Heart left ventricle (tissue), 16 donors: ENCODE measurements at regions not wholly inside any gene's neighbourhood (a gene's known extent, or its start where the extent isn't known, plus 50 kb on each side); places are given as distances from the start of the nearest gene placed in this dataset.

Experiments used
- ATAC-seq, 4 donors: fragments of 200-7000 bp; cut with Tn5 transposase; one replicate each; pipeline ENCODE4 v1.9.1; 2020 to 2022; ENCODE audit warnings: moderate library complexity in 4 of 4, mild to moderate bottlenecking in 3 of 4, moderate number of reproducible peaks in 1 of 4
- DNase-seq, 5 donors: peaks; one replicate each; pipeline ENCODE4 v3.0.0-alpha.2; 2020
- H3K27ac ChIP-seq, 12 donors: fragments of 200-600 bp; sonication (generic) in 4 of 12; one replicate each; pipeline versions ENCODE4 v1.5.0 to v1.8.0; 2016 to 2022; ENCODE audit warnings: mild to moderate bottlenecking in 2 of 12
- H3K27me3 ChIP-seq, 9 donors: fragments of 200-600 bp; sonication (generic) in 2 of 9; one replicate each; pipeline versions ENCODE4 v1.5.1 to v1.8.0; 2016 to 2022; ENCODE audit warnings: mild to moderate bottlenecking in 3 of 9
- H3K36me3 ChIP-seq, 9 donors: fragments of 200-600 bp; sonication (generic) in 2 of 9; one replicate each; pipeline versions ENCODE4 v1.5.0 to v1.8.0; 2018 to 2022; ENCODE audit warnings: mild to moderate bottlenecking in 2 of 9
- H3K4me1 ChIP-seq, 12 donors: fragments of 200-600 bp; sonication (generic) in 4 of 12; one replicate each; pipeline versions ENCODE4 v1.5.0 to v1.8.0; 2016 to 2022; ENCODE audit warnings: mild to moderate bottlenecking in 3 of 12
- H3K4me3 ChIP-seq, 12 donors: fragments of 200-600 bp; sonication (generic) in 4 of 12; one replicate each; pipeline versions ENCODE4 v1.5.0 to v1.8.0; 2017 to 2022; ENCODE audit warnings: mild to moderate bottlenecking in 9 of 12, moderate library complexity in 4 of 12
- H3K9me3 ChIP-seq, 12 donors: fragments of 200-600 bp; sonication (generic) in 4 of 12; one replicate each; pipeline versions ENCODE4 v1.5.0 to v1.8.0; 2016 to 2022; ENCODE audit warnings: mild to moderate bottlenecking in 1 of 12
- POLR2A ChIP-seq, 2 donors: fragments of 450-650 bp; IDR thresholded peaks; one replicate each; pipeline ENCODE4 v1.6.1; 2017; ENCODE audit warnings: antibody characterized with exemption in 2 of 2, mild to moderate bottlenecking in 2 of 2, moderate library complexity in 2 of 2
- WGBS, 4 donors: extraction: QIAGEN DNeasy Blood & Tissue Kit in 2 of 4; methylation state at CpG; one replicate each; pipeline versions ENCODE4 v1.1.5 to v1.1.7; 2013 to 2018; 5-methylcytosine and 5-hydroxymethylcytosine counted together
- intact Hi-C, 10 donors: fragments of 100-400 bp; cut with DNase I; formaldehyde crosslinking; loops; one replicate each; pipeline versions ENCODE4 v1.11.1 to v1.14.2; 2022
- TF ChIP-seq, protein P1 (sequence below), 12 donors: fragments of 200-600 bp; sonication (generic) in 4 of 12; IDR thresholded peaks; one replicate each; pipeline versions ENCODE4 v1.5.0 to v1.8.0; 2018 to 2022; ENCODE audit warnings: antibody characterized with exemption in 12 of 12, mild to moderate bottlenecking in 5 of 12
- donor health status: ischemic (EF 13 %, LVEDD 7.1; RV severe dilation, severe dysfunction).
- donor health status: healthy with polysubstance abuse.
- donor health status: DM: no; HTN: yes; CAD: no.
- donor health status: DM: no; HTN: no; CAD: no.
- donor health status: ischemic (EF 25% LVEDD 6.9; RV normal size, moderate dysfunction).
- donor health status: ischemic (EF 25% LVEDD 5.7; RV mildly dilated, moderate dysfunction).
- donor health status: healthy.
- donor health status: DM: yes; HTN: yes; CAD: no.
- donor health status: ischemic (EF 35%, LVEDD 5.7; RV mildly dilated, moderate dysfunction).
- donor health status: nonischemic (EF 11% LVEDD 7.7; RV severe dilation, severe dysfunction).
- donor health status: DM: yes; HTN: yes; CAD: no.
- donor health status: PGD.
- donor health status: ischemic (EF 29% LVEDD 5.4; RV normal size, mild dysfunction).
- donor health status: nonischemic (EF 23%, LVEDD 6.1; RV moderate dilation, normal function).

DNA sequence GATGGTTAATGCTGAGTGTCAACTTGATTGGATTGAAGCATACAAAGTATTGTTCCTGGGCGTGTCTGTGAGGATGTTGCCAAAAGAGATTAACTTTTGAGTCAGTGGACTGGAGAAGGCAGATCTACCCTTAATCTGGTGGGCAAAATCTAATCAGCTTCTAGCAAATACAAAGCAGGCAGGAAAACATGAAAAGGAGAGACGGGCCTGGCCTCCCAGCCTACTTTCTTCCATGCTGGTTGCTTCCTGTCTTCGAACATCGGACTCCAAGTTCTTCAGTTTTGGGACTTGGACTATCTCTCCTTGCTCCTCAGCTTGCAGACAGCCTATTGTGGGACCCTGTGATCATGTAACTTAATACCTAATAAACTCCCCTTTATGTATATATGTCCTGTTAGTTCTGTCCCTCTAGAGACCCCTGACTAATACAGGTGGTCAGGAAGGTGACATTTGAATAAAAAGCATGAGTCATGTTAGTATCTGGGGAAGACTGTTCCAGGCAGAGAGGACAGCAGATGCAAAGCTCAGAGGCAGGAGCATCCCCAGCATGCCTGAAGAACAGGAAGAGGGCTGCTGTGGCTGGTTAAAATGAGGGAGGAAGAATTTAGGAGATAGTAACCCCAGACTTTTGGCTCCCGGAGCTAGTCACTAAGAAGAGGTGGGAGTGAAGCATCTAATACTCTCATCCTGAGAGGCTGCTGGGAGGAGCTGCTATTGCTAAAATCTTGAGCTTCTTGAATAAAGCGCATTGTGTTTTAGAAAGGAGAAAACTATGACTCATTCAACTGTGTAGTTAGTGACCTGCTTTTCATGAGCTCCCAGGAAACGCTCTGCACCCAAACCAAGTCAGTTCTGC is 207.4 kb upstream of the HES1 start:
- Histone ChIP-seq H3K27me3 (peaks cover 0 to 3% (median 0%) of the 10 kb centered on the region in 9 donors), H3K27ac (no peak overlapping the region), H3K9me3 (peaks cover 0 to 17% (median 9%) of the 10 kb centered on the region in 12 donors), H3K4me3 (no peak overlapping the region), H3K36me3 (no peaks in the 10 kb centered on the region), H3K4me1 (no peaks in the 10 kb centered on the region)
- TF ChIP-seq POLR2A (IDR thresholded peaks at IDR 0.05) = no peak
- TF ChIP-seq, protein P1, sequence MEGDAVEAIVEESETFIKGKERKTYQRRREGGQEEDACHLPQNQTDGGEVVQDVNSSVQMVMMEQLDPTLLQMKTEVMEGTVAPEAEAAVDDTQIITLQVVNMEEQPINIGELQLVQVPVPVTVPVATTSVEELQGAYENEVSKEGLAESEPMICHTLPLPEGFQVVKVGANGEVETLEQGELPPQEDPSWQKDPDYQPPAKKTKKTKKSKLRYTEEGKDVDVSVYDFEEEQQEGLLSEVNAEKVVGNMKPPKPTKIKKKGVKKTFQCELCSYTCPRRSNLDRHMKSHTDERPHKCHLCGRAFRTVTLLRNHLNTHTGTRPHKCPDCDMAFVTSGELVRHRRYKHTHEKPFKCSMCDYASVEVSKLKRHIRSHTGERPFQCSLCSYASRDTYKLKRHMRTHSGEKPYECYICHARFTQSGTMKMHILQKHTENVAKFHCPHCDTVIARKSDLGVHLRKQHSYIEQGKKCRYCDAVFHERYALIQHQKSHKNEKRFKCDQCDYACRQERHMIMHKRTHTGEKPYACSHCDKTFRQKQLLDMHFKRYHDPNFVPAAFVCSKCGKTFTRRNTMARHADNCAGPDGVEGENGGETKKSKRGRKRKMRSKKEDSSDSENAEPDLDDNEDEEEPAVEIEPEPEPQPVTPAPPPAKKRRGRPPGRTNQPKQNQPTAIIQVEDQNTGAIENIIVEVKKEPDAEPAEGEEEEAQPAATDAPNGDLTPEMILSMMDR (IDR thresholded peaks at IDR 0.05) = no peak
- 79 to 86% (median 83%) methylated on average over 7 of the region's 7 CpGs for WGBS, 4 donors
- DNase-seq (no peak), ATAC-seq (peak in 2 of 4 donors; percentile 41 to 75)
- intact Hi-C loops = no loop called here

DNA sequence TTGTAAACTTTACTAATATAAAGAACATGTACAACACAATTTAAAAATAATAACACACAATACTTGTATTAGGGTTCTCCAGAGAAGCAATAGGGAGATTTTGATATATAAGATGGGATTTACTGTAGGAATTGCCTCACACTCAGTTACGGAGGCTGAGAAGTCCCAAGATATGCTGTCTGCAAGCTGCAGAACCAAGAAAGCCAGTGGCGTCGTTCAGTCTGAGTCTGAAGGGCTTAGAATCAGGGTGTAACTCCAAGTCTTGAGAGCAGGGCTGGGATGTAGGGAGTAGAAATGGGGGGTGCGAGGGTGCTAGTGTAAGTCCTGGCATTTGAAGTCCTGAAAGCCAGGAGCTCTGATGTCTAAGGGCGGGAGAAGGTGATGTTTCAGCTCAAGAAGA is 206.6 kb upstream of the HES1 start:
- peaks cover 0 to 3% (median 0%) of the 10 kb centered on the region in 9 donors for H3K27me3 ChIP-seq
- DNase-seq = no peak
- no peak overlapping the region for H3K4me3 ChIP-seq
- intact Hi-C loops = no loop called here
- H3K27ac ChIP-seq = no peak overlapping the region
- H3K9me3 ChIP-seq = peaks cover 0 to 9% (median 1%) of the 10 kb centered on the region in 12 donors
- TF ChIP-seq POLR2A (IDR thresholded peaks at IDR 0.05) = no peak
- TF ChIP-seq, protein P1 (IDR thresholded peaks at IDR 0.05) = no peak
- no peaks in the 10 kb centered on the region for H3K36me3 ChIP-seq
- ATAC-seq = no peak
- no peaks in the 10 kb centered on the region for H3K4me1 ChIP-seq
- 76 to 90% (median 84%) methylated on average over 5 of the region's 5 CpGs for WGBS, 4 donors

DNA sequence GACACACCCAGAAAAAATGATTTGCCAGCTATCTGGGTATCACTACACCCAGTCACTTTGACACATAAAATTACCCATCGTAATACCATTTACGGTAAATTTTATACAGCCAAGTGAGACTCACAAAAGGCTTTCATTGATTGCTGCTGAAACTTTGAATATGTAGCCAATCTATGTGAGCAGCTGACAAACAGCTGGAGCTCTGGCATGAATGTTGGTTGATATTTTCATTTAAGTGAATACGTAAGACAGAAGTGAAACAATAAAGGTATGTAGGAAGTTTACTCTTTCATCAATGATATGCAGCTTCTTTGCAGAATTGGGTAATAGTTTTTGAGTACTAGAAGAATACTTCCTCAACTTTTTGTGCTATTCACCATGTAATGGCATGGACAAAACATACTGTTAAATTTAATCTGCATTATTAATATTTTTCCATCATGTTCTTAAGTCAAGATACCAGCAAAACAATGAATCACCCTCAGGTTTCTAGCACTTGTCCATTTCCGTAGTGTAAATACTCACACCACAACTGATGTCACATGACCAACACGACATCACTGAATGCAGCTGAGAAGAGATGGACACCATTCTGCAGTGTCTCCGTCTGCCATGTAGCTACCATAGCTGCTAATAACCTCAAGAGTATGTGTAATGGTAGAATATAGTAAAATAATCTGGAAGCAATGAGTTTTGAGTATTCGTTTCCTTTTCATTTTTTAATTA is 205.9 kb upstream of the HES1 start:
- TF ChIP-seq, protein P1 (IDR thresholded peaks at IDR 0.05) = no peak
- TF ChIP-seq POLR2A (IDR thresholded peaks at IDR 0.05) = no peak
- Histone ChIP-seq H3K27ac (no peak overlapping the region), H3K27me3 (peaks cover 0 to 3% (median 0%) of the 10 kb centered on the region in 9 donors), H3K36me3 (no peaks in the 10 kb centered on the region), H3K4me3 (no peak overlapping the region), H3K4me1 (no peaks in the 10 kb centered on the region), H3K9me3 (peaks cover 0 to 2% (median 0%) of the 10 kb centered on the region in 12 donors)
- ATAC-seq (no peak), DNase-seq (no peak)
- 82 to 93% (median 88%) methylated on average over 7 of the region's 7 CpGs for WGBS, 4 donors
- intact Hi-C loops = loop anchor here in 1 of 10 donors (10.0 kb wide), 1 partner anchor 695 kb away; no protein-coding TSS in a partner anchor

DNA sequence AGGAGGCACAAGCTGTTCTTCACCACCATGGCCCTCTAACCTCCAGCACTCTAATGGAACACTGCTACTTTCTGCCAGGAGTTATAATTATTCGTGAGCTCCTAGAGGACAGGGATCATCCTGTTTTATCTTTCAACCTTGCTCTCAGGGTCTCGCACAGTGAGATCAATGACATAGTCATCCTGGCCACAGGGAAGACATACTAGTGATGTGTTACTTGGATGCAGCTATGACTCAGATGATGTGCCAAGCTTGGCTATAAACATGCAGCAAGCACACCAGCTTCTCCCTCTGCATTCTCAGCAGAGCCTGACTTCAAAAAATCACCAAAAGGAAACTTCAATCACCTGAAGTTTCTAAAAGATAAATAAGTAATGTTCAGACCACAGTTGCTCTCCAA is 203.8 kb upstream of the HES1 start:
- Histone ChIP-seq H3K4me1 (no peaks in the 10 kb centered on the region), H3K9me3 (no peaks in the 10 kb centered on the region), H3K4me3 (no peak overlapping the region), H3K27ac (no peak overlapping the region), H3K36me3 (no peaks in the 10 kb centered on the region), H3K27me3 (peaks cover 0 to 3% (median 0%) of the 10 kb centered on the region in 9 donors)
- no peak for TF ChIP-seq POLR2A (IDR thresholded peaks at IDR 0.05)
- 95 to 97% (median 97%) methylated on average over 2 of the region's 2 CpGs for WGBS, 4 donors
- intact Hi-C loops = loop anchor here in 1 of 10 donors (10.0 kb wide), 1 partner anchor 693 kb away; no protein-coding TSS in a partner anchor
- DNase-seq = no peak
- no peak for ATAC-seq
